HG02623 (cell line): ENCODE measurements at regions not wholly inside any gene's neighbourhood (a gene's known extent, or its start where the extent isn't known, plus 50 kb on each side); places are given as distances from the start of the nearest gene placed in this dataset.

Experiments
- ATAC-seq: cut with Tn5 transposase; IDR thresholded peaks from one replicate; pipeline ENCODE4 v1.9.1; 2021; ENCODE audit warnings: moderate library complexity; ENCODE audit not compliant: unreplicated experiment

- ATAC-seq = no peak
Measured at GRCh38 chr5:163772241-163772640, 266.8 kb downstream of the MAT2B start.

GRCh38 chr5:163772644-163773043, 267.2 kb downstream of the MAT2B start:
- no peak for ATAC-seq

GRCh38 chr5:163773226-163773625, 267.8 kb downstream of the MAT2B start:
- ATAC-seq = no peak

- no peak for ATAC-seq
Measured at GRCh38 chr5:163789870-163790269, 284.5 kb downstream of the MAT2B start.

- no peak for ATAC-seq
Measured at GRCh38 chr5:163790497-163790896, 285.1 kb downstream of the MAT2B start.

- ATAC-seq = no peak
Measured at GRCh38 chr5:163794993-163795392, 289.6 kb downstream of the MAT2B start.

GRCh38 chr5:163807781-163808180, 302.4 kb downstream of the MAT2B start:
- no peak for ATAC-seq

GRCh38 chr5:163809473-163809872, 304.1 kb downstream of the MAT2B start:
- ATAC-seq = no peak

GRCh38 chr5:163813900-163814299, 308.5 kb downstream of the MAT2B start:
- no peak for ATAC-seq

GRCh38 chr5:163815240-163815791, 309.9 kb downstream of the MAT2B start:
- ATAC-seq = no peak

- no peak for ATAC-seq
Measured at GRCh38 chr5:163821142-163821541, 315.7 kb downstream of the MAT2B start.

- ATAC-seq = no peak
Measured at GRCh38 chr5:163822548-163822947, 317.1 kb downstream of the MAT2B start.

GRCh38 chr5:163825661-163826060, 320.2 kb downstream of the MAT2B start:
- ATAC-seq = no peak

- ATAC-seq = no peak
Measured at GRCh38 chr5:163826201-163826600, 320.8 kb downstream of the MAT2B start.

- ATAC-seq = no peak
Measured at GRCh38 chr5:163832155-163832554, 326.7 kb downstream of the MAT2B start.

- ATAC-seq = no peak
Measured at GRCh38 chr5:163838738-163839137, 333.3 kb downstream of the MAT2B start.

GRCh38 chr5:163846512-163846911, 341.1 kb downstream of the MAT2B start:
- no peak for ATAC-seq

GRCh38 chr5:163855754-163856153, 350.3 kb downstream of the MAT2B start:
- no peak for ATAC-seq

- ATAC-seq = no peak
Measured at GRCh38 chr5:163861670-163862069, 356.3 kb downstream of the MAT2B start.

GRCh38 chr5:163867324-163867723, 361.9 kb downstream of the MAT2B start:
- ATAC-seq = no peak

- ATAC-seq = no peak
Measured at GRCh38 chr5:163867738-163868137, 362.3 kb downstream of the MAT2B start.

GRCh38 chr5:163869581-163869980, 364.2 kb downstream of the MAT2B start:
- ATAC-seq = no peak

- no peak for ATAC-seq
Measured at GRCh38 chr5:163870441-163870840, 365.0 kb downstream of the MAT2B start.
